ENCODE measurements at regions not wholly inside any gene's neighbourhood (a gene's known extent, or its start where the extent isn't known, plus 50 kb on each side); places are given as distances from the start of the nearest gene placed in this dataset.

GRCh38 chr2:106020032-106020431 lies 174.1 kb downstream of the UXS1 start:
- DNase-seq (no peak), FAIRE-seq (no peak), ATAC-seq (no peak)
- 59 to 60% methylated on average over 4 of the region's 4 CpGs for WGBS, 2 donors
- TF ChIP-seq, protein P1, sequence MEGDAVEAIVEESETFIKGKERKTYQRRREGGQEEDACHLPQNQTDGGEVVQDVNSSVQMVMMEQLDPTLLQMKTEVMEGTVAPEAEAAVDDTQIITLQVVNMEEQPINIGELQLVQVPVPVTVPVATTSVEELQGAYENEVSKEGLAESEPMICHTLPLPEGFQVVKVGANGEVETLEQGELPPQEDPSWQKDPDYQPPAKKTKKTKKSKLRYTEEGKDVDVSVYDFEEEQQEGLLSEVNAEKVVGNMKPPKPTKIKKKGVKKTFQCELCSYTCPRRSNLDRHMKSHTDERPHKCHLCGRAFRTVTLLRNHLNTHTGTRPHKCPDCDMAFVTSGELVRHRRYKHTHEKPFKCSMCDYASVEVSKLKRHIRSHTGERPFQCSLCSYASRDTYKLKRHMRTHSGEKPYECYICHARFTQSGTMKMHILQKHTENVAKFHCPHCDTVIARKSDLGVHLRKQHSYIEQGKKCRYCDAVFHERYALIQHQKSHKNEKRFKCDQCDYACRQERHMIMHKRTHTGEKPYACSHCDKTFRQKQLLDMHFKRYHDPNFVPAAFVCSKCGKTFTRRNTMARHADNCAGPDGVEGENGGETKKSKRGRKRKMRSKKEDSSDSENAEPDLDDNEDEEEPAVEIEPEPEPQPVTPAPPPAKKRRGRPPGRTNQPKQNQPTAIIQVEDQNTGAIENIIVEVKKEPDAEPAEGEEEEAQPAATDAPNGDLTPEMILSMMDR (IDR thresholded peaks at IDR 0.05), result no peak
- no peak overlapping the region for H3K27ac ChIP-seq
- intact Hi-C loops (cut with DNase I), result no loop called here
- no peaks in the 10 kb centered on the region for H3K4me1 ChIP-seq
- no peaks in the 10 kb centered on the region for H3K36me3 ChIP-seq
- H3K9me3 ChIP-seq, result no peaks in the 10 kb centered on the region
- H3K27me3 ChIP-seq, result no peaks in the 10 kb centered on the region
- H3K4me3 ChIP-seq, result no peak overlapping the region

DNA sequence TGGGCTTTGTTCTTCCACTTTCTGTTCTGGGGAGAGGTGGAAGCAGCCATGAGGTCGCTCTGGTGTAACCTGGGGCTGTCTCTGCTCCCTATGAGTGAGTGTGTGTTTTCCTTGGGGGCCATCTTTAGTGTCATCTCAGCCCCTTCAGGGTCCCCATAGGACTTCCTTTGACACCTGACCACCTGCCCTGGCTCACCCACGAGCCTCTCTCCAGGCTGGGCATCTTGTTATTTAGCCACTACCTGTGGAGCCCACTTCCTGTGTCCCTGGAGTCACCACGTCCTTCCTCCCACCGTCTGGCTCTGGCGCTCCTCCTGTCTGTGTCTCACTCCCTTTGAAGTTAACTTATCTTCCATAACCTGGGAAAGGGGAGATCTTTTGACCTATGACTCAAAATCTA lies 176.0 kb downstream of the UXS1 start:
- DNase-seq (no peak), FAIRE-seq (no peak), ATAC-seq (no peak)
- Histone ChIP-seq H3K4me1 (no peaks in the 10 kb centered on the region), H3K27me3 (no peaks in the 10 kb centered on the region), H3K9me3 (no peaks in the 10 kb centered on the region), H3K27ac (no peak overlapping the region), H3K4me3 (no peak overlapping the region), H3K36me3 (no peaks in the 10 kb centered on the region)
- 40 to 68% methylated on average over 5 of the region's 5 CpGs for WGBS, 2 donors
- TF ChIP-seq, protein P1 (IDR thresholded peaks at IDR 0.05), result no peak
- intact Hi-C loops (cut with DNase I), result no loop called here

- Histone ChIP-seq H3K4me3 (no peak overlapping the region), H3K36me3 (no peaks in the 10 kb centered on the region), H3K4me1 (no peaks in the 10 kb centered on the region), H3K27me3 (no peaks in the 10 kb centered on the region), H3K27ac (no peak overlapping the region), H3K9me3 (no peaks in the 10 kb centered on the region)
- no peak for ATAC-seq
- FAIRE-seq, result no peak
- 62 to 97% methylated on average over 3 of the region's 3 CpGs for WGBS, 2 donors
- TF ChIP-seq, protein P1 (IDR thresholded peaks at IDR 0.05), result no peak
- DNase-seq, result no peak
- intact Hi-C loops (cut with DNase I), result no loop called here
These were observed 181.3 kb downstream of the UXS1 start for GRCh38 chr2:106012591-106013347.

DNA sequence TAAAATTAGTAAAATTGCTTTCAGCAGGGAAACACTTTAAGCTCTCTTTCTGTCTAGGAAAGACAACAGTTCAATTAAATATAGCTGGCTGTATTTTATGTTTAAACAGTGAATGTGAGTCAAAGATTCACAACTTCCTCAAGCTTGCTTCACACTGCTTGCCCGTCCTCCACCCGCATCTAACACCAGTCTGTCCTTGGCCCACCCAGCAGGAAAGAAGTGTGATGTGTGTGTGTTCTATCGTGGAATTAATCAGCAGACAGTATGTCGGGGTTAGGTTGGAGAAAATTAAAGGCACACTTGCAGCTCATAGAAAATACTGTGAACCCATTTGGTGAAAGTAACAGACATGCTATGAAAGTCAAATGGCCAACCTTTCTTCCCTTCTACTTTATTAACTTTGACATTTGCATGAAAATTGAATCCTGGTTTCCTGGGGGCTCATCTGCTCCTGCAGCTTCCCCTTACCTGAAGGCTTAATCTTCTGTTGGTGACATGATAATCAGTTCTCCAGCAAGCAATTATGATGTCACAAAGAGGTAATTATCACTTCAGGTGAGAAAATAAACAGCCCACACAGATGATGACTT lies 182.0 kb downstream of the UXS1 start:
- no peaks in the 10 kb centered on the region for H3K9me3 ChIP-seq
- 63 to 65% methylated on average over 4 of the region's 4 CpGs for WGBS, 2 donors
- TF ChIP-seq, protein P1 (IDR thresholded peaks at IDR 0.05), result no peak
- FAIRE-seq (no peak), ATAC-seq (no peak), DNase-seq (no peak)
- H3K27ac ChIP-seq, result no peak overlapping the region
- H3K4me1 ChIP-seq, result no peaks in the 10 kb centered on the region
- no peaks in the 10 kb centered on the region for H3K36me3 ChIP-seq
- H3K4me3 ChIP-seq, result no peak overlapping the region
- intact Hi-C loops (cut with DNase I), result no loop called here
- H3K27me3 ChIP-seq, result no peaks in the 10 kb centered on the region

GRCh38 chr2:106011380-106011779 lies 182.7 kb downstream of the UXS1 start:
- Histone ChIP-seq H3K36me3 (no peaks in the 10 kb centered on the region), H3K27ac (no peak overlapping the region), H3K4me1 (no peaks in the 10 kb centered on the region), H3K27me3 (no peaks in the 10 kb centered on the region), H3K4me3 (no peak overlapping the region), H3K9me3 (no peaks in the 10 kb centered on the region)
- DNase-seq (no peak), ATAC-seq (no peak), FAIRE-seq (no peak)
- intact Hi-C loops (cut with DNase I), result no loop called here
- TF ChIP-seq, protein P1 (IDR thresholded peaks at IDR 0.05), result no peak
- WGBS, 2 donors, result 88 to 91% methylated on average over 2 of the region's 2 CpGs

Measured in pancreas (tissue), 10 donors.